Erythroblast (primary cell): ENCODE measurements at regions not wholly inside any gene's neighbourhood (a gene's known extent, or its start where the extent isn't known, plus 50 kb on each side); places are given as distances from the start of the nearest gene placed in this dataset.

Experiments used
- DNase-seq, 2 experiments: peaks; one replicate each; lab custom pipeline; 2025; lab: John Stamatoyannopoulos, UW
- GATA1 ChIP-seq: IDR thresholded peaks from 2 replicates; pipeline ENCODE4 v1.6.1; 2011; ENCODE audit warnings: low read depth, mild to moderate bottlenecking, control low read depth, low read length, moderate library complexity
- POLR2A ChIP-seq: IDR thresholded peaks from 2 replicates; pipeline ENCODE4 v1.6.1; 2011; ENCODE audit warnings: mild to moderate bottlenecking, low read length

GRCh38 chr6:164412566-164412965 is 896.8 kb downstream of the C6orf118 start:
- DNase-seq: no peak
- TF ChIP-seq POLR2A (no peak), GATA1 (no peak)

- no peak for DNase-seq
- no peak for TF ChIP-seq POLR2A
Observed at GRCh38 chr6:164410017-164410416, 899.4 kb downstream of the C6orf118 start.

GRCh38 chr6:164409309-164410009 is 899.9 kb downstream of the C6orf118 start:
- DNase-seq: no peak
- no peak for TF ChIP-seq GATA1
- TF ChIP-seq POLR2A: no peak

- TF ChIP-seq GATA1 (no peak), POLR2A (no peak)
- DNase-seq: no peak
Observed at GRCh38 chr6:164408868-164409267, 900.5 kb downstream of the C6orf118 start.

GRCh38 chr6:164404812-164405488 is 904.5 kb downstream of the C6orf118 start:
- TF ChIP-seq POLR2A (no peak), GATA1 (no peak)
- DNase-seq: peak in 1 of 2 experiments; percentile 16

- no peak for DNase-seq
- TF ChIP-seq POLR2A (no peak), GATA1 (no peak)
Observed at GRCh38 chr6:164401871-164402270, 907.5 kb downstream of the C6orf118 start.

GRCh38 chr6:164398647-164399046 is 910.8 kb downstream of the C6orf118 start:
- no peak for DNase-seq
- no peak for TF ChIP-seq GATA1
- no peak for TF ChIP-seq POLR2A

GRCh38 chr6:164396071-164397047 is 913.0 kb downstream of the C6orf118 start:
- no peak for DNase-seq

GRCh38 chr6:164379795-164380194 is 929.6 kb downstream of the C6orf118 start:
- no peak for DNase-seq
- no peak for TF ChIP-seq POLR2A
- no peak for TF ChIP-seq GATA1

More at GRCh38 chr6:164396071-164397047, 913.0 kb downstream of the C6orf118 start:
- TF ChIP-seq GATA1 (no peak), POLR2A (no peak)

- DNase-seq: no peak
- TF ChIP-seq POLR2A: no peak
- TF ChIP-seq GATA1: no peak
Observed at GRCh38 chr6:164378330-164378729, 931.1 kb downstream of the C6orf118 start.

- TF ChIP-seq POLR2A (no peak), GATA1 (no peak)
- no peak for DNase-seq
Observed at GRCh38 chr6:164377348-164377918, 932.0 kb downstream of the C6orf118 start.

- DNase-seq: no peak
- no peak for TF ChIP-seq GATA1
- TF ChIP-seq POLR2A: no peak
Observed at GRCh38 chr6:164370773-164371172, 938.6 kb downstream of the C6orf118 start.

- TF ChIP-seq POLR2A (no peak), GATA1 (no peak)
- no peak for DNase-seq
Observed at GRCh38 chr6:164359441-164359840, 944.9 kb downstream of the QKI start.

GRCh38 chr6:164359036-164359435 is 944.5 kb downstream of the QKI start:
- DNase-seq: no peak
- TF ChIP-seq POLR2A (no peak), GATA1 (no peak)
